ENCODE measurements at regions not wholly inside any gene's neighbourhood (a gene's known extent, or its start where the extent isn't known, plus 50 kb on each side); places are given as distances from the start of the nearest gene placed in this dataset.
A peak's percentile ranks its signal among the peaks of the same experiment; 100 is the strongest.
"Not testable (repeated sequence)": the region's sequence is repeated elsewhere in the genome, so short reads cannot be mapped to it uniquely, and the experiment has no call there.

DNA sequence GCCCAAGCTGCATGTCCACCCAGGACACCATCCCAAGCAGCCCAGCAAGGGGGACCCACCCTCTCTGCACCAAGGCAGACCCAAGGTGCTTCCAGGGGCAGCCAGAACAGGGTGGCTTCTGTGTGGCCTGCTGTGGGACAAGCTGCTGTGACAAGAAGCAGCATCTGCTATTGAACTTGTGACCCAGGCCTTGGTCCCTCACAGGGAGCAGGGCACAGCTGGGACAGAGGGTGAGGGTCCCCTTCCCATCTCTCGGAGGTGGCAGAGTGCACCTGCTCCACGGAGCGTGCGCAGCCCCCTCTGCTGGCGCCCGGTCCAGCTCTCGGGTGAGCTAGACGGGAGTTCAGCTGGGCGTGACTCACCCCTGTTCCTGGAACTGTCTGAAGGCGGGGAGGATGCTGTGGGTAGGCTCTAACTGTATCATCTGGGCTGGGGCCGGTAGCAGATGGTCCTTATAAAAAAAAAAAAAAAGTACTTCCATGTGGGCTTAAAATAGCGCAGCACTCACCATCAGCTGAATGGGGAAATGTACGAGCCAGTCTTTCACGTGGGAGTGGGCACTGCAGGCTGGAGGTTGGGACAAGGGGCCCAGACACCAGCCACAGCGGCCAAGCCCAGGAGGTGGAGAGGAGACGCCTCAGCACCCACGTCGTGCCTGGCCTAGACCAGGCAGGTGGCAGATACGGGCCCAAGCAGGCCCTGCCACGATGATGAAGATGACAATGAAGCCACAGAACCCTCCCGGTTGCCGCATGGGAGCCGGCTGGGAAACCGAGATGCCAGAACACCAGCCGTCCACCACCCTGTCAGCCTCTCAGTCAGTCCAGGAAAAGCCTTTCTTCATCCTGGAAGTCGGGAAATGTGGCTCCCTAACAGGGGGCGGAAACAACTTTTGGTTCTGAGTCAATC lies 136.8 kb upstream of the ID2 start:
- peak; percentile 94 for DNase-seq

DNA sequence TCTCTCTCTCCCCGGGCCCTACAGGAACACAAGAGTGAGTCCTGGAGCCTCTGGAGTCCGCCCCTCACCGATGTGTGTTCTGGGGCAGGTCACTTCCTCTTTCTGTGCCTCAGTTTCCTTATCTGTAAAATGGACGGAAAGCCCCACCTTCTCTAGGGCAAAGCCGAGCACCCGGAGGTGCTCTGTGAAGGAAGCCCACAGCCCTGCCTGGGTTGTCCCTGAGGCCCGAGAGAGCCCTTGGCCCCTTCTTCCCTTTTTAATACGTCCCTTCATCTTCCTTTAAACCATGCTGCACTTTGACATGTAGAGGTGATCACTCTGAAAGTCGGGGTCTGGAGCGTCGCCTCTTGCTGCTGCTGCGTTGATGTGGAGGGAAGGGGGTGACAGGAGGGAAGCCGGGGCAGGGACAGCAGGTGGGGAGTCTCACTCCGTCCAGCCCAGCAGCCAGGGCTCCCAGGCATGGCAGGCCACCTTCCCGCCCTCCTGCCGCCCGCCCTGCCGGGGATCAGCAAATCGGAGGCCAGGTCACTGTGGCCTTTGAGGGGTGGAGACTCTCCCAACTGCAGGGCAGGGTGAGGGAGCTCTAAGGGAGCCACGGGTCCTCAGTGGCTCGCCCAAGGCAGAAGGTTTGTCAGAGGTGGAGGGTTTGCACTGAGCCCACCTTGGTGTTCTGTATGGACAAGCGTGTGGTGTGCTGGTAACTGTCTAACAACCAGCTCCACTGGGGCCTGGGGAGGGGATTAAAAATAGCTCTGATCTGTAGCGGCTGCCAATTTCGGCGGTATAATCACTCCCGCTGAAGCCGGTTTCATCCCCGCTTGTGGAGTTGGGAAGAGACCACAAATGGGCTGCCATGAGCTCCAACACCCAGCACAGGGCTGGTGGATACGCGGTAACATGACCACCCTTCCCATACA lies 135.9 kb upstream of the ID2 start:
- DNase-seq: no peak

DNA sequence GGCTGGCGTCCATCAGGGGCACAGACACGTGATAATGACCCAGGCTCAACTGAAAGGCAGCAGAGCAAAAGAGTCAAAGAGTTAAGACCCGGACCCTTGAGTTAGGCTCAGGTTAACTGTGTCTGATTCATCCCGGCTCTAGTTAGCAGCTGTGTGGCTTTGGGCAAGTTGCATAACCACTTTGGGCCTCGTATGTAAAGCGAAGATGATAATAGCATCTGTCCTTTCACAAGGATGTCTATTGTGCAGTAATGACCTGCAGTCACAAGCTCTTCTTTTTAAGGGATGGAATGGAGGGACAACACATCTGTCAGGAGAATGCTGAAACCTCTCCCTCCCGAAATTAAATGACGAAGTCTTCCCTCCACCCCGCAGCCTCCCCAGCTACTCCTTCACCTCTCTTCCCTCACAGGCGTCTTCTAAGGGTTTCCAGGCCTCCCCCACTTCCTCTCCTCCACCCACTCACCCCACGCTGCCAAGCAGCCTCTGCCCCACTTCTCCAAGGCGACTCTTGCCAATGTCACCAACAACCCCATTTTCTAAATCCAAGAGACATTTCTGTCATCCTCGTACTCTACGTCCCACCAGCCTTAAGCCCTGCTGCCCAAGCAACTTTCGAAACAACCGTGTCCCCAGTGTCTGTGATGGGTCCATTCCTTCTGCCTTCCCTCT lies 135.1 kb upstream of the ID2 start:
- DNase-seq: no peak

GRCh38 chr2:8547284-8548064 lies 134.4 kb upstream of the ID2 start:
- DNase-seq: no peak

DNA sequence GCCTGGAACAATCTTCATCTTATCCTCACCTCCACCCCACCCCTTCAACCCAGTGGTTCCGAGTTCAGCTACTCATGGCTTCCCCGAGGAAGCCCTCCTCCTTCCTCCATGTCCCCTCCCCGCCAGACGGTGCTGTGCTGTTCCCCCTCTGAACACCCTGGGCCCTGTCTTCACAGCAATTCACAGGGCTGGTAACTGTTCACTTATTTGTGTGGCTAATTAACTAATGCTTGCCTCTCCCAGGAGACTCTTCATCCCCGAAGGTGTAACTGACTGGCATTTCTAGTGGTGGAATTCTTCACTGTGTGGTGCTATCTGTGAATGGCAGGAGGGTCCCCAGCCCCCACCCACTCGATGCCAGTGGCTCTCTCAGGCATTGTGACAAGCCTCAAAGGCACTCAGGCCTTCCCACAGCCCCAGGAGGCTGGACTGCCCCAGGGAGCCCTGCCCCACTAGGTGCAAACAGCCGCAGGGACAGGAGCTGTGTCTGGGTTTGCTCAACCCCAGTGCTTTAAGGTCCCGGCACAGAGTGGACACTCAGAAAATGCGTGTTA lies 133.7 kb upstream of the ID2 start:
- DNase-seq: no peak

DNA sequence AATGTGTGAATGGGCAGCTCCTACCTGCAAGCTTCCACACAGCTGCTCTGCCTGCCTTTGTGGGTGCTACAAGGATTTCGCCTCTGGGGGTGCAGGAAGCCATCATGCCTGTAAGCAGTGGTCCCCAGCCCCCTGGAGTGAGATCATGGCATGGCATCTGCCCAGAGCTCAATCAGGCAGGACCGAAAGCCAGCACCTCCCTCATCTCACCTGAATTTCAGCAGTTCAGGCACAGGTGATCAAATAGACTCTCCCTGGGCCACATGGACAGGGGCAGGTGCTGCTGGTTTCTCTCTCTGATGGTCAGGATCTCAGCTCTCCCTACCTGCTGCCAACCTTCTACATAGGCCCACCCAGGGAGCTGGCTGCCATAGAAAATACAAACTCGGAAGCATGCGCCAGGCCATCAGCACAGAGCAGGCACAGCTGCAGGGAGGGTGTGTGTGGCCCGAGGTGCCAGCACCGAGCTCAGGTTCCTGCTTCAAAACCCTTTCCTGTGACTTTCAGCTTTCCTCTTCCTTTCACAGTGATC lies 133.2 kb upstream of the ID2 start:
- no peak for DNase-seq

- DNase-seq: no peak
Measured at GRCh38 chr2:8549273-8549922, 132.5 kb upstream of the ID2 start.

- no peak for DNase-seq
Measured at GRCh38 chr2:8549942-8550341, 131.9 kb upstream of the ID2 start.

DNA sequence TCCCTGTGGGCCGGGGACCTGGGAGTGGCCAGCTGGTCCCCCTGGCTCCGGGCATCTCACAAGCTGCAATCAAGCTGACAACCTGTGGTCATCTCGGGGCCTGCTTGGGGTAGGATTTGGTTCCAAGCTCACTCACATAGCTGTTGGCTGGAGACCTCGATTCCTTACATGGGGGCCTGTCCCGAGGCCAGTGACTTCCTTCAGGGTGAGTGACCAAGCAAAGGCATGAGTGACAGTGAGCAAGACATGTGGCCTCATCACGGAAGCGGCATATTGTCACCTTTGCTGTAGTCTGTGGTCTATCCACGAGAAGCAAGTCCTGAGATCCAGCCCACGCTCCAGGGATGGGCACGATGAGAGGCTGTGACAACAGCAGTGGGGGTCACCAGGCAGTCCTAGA lies 131.4 kb upstream of the ID2 start:
- DNase-seq: no peak

DNA sequence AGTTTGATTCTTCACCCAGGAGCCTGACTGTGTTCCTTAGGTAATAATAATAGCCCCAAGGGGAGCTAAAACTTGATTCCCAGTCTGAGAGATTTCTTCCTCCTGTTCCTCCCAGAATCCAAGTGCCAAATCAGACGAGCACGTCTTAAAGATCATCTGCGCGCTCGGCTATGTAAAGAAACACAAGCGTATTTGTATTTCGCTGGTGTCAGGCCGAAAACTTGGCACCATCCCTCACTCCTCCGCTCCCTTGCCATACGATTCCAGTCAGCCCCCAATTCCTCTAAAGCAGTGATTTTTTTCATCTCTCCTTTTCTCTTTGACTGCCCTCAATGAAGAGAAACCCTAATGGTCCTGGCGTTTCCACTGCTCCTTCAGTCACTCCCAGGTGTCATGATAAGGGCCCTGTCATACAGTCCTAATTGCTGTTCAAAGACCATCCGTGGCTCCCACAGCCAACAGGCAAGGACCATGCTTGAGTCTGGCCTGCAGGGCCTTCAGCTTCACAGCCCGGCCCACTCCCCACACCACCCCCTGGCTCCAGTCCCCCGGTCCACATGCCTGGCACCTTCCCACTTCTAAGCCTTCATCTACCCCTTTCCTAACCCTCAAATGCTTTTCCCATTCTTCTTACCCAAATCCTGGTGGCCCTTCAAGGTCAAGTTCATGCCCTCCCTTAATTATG lies 130.8 kb upstream of the ID2 start:
- no peak for DNase-seq

DNA sequence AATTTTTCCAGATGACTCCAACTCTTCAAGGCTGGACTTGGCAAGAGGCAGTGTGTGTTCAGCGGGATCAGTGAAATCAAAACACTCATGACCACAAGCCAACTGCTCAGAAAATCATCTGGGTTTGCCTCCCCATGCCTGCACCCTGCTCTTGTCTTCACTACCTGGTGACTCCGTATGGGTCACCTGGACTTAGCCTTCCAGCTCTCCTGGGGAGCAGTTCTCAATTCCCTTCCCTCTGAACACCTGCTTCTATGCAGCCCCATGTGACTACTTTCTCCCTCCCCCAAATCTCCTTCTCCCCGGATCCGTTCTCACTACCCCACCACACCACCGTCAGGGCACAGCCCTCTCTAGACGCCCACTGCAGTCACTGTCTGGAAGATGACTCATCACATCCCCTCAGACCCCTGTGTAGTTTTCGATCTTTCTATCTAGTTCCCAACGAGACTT lies 130.2 kb upstream of the ID2 start:
- DNase-seq: no peak

DNA sequence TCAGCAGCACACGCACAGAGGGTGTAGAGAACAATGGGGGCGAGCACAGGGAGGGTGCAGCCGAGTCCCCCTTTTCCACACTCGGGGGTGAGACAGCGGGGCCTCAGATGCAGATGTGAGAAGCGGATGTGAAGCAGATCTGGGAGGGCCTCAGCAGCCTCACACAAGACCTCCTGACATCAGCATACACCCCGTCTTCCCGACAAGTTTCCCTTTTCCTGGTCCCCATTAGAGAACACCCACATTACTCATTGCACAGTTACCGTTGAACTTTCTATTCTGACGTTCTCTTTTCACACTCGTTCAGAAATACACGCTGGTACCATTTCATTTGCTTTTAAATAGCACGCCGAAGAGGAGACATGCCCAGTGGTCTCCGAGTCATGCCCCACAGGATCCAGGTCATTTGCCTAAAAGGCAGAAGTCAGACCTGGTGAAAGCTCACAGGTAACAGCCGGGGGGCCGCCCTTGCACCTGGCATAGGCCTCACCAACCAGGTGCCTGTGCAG lies 129.5 kb upstream of the ID2 start:
- no peak for DNase-seq

GRCh38 chr2:8553643-8554042 lies 128.2 kb upstream of the ID2 start:
- DNase-seq: no peak

- no peak for DNase-seq
Measured at GRCh38 chr2:8554296-8554806, 127.5 kb upstream of the ID2 start.

DNA sequence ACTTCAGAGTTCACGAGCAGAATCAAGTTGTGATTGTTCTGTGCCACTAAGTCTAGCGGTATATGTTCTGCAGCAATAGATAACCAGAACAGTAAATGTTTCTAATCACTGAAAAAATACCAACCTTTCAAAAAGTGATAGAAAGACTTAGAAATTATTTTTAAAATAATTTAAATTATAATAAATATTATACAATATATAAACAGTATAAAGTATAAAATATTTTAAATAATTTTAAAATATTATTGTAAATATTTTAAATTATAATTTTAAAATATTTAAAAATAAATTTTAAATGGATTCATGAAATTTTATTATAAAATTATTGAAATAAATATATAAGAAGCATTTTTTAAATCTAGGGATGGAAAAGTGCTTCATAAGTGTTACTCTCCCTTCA lies 126.3 kb upstream of the ID2 start:
- no peak for DNase-seq

DNA sequence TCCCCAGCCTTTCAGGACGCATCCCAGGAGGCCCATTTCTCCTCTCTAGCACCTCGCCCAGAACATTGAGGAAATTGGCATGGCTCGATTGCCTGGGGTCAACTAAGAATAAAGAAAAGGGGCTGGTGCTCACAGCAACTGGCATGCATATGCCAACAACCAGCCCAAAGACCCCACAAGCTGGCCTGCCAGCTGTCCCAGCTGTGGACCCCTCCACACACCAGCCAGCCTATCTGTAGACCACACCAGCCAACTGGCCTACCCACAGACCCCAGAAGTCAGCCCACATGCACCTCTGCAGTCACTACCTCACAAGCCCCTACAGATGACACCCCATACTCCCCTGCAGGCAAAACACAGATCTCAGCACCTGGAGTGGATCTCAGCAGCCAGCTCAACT lies 123.8 kb upstream of the ID2 start:
- no peak for DNase-seq

GRCh38 chr2:8558956-8559355 lies 122.9 kb upstream of the ID2 start:
- DNase-seq: no peak

DNA sequence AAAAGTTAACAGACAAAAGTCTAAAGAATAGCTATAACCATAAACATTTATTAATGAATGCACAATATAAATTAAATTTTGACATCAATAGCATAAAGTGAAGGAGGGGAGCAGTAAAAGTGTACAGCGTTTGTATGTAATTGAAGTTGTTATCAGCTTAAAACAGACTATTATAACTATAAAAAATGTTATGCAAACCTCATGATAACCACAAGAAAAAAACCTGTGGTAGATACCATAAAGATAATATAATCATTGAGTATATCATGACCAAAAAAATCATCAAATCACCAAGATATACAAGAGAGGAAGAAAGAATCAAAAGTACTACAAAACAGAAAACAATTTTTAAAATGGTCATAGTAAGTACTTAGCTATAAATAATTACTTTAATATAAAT lies 122.1 kb upstream of the ID2 start:
- no peak for DNase-seq

DNA sequence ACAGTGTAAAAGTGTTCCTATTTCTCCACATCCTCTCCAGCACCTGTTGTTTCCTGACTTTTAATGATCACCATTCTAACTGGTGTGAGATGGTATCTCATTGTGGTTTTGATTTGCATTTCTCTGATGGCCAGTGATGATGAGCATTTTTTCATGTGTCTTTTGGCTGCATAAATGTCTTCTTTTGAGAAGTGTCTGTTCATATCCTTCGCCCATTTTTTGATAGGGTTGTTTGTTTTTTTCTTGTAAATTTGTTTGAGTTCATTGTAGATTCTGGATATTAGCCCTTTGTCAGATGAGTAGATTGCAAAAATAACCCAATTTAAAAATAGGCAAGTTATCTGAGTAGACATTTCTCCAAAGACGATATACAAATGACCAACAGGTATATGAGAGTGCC lies 120.2 kb upstream of the ID2 start:
- DNase-seq: not testable (repeated sequence)

- DNase-seq: no peak
Measured at GRCh38 chr2:8563814-8564474, 117.9 kb upstream of the ID2 start.
